Sigmoid colon (tissue), 6 donors: ENCODE measurements at regions not wholly inside any gene's neighbourhood (a gene's known extent, or its start where the extent isn't known, plus 50 kb on each side); places are given as distances from the start of the nearest gene placed in this dataset.
"Not testable (repeated sequence)": the region's sequence is repeated elsewhere in the genome, so short reads cannot be mapped to it uniquely, and the experiment has no call there.

Source experiments
- DNase-seq: peaks from one replicate; pipeline ENCODE4 v3.0.0-alpha.2; 2019
- H3K27ac ChIP-seq, 4 donors: fragments of 200-600 bp; sonication (generic); one replicate each; pipeline ENCODE4 v1.5.1; 2016 to 2019; ENCODE audit warnings: mild to moderate bottlenecking in 1 of 4
- H3K27me3 ChIP-seq, 3 donors: fragments of 200-600 bp; sonication (generic); one replicate each; pipeline ENCODE4 v1.5.1; 2019; ENCODE audit warnings: mild to moderate bottlenecking in 1 of 3
- H3K36me3 ChIP-seq, 4 donors: fragments of 200-600 bp; sonication (generic); one replicate each; pipeline ENCODE4 v1.5.1; 2016 to 2019
- H3K4me1 ChIP-seq, 4 donors: fragments of 200-600 bp; sonication (generic); one replicate each; pipeline ENCODE4 v1.5.1; 2017 to 2019
- H3K4me3 ChIP-seq, 4 donors: fragments of 200-600 bp; sonication (generic); one replicate each; pipeline ENCODE4 v1.5.1; 2017 to 2019; ENCODE audit warnings: mild to moderate bottlenecking in 2 of 4, moderate library complexity in 1 of 4
- H3K9me3 ChIP-seq, 4 donors: fragments of 200-600 bp in 3 of 4; sonication (generic) in 3 of 4; one replicate each; pipeline versions ENCODE4 v1.5.1 to v1.6.1; 2013 to 2019
- CTCF ChIP-seq, 4 experiments: fragments of 450-650 bp in 3 of 4; fragments of 200-600 bp in 1 of 4; IDR thresholded peaks; one replicate each; pipeline ENCODE4 v1.5.1; 2016 to 2019; ENCODE audit warnings: antibody characterized with exemption in 4 of 4, mild to moderate bottlenecking in 3 of 4, moderate library complexity in 2 of 4
- EP300 ChIP-seq, 4 donors: sonication (generic); formaldehyde crosslinking; IDR thresholded peaks; one replicate each; pipeline ENCODE4 v1.6.1; 2017; ENCODE audit warnings: antibody characterized with exemption in 4 of 4
- POLR2A ChIP-seq, 2 donors: fragments of 450-650 bp; IDR thresholded peaks; one replicate each; pipeline ENCODE4 v1.6.1; 2016; ENCODE audit warnings: antibody characterized with exemption in 2 of 2, mild to moderate bottlenecking in 2 of 2, moderate library complexity in 2 of 2
- POLR2AphosphoS5 ChIP-seq, 4 donors: sonication (generic); formaldehyde crosslinking; IDR thresholded peaks; one replicate each; pipeline ENCODE4 v1.6.1; 2017; ENCODE audit warnings: antibody characterized with exemption in 4 of 4
- WGBS, 2 donors: extraction: QIAGEN DNeasy Blood & Tissue Kit; methylation state at CpG; one replicate each; pipeline ENCODE4 v1.1.7; 2013; 5-methylcytosine and 5-hydroxymethylcytosine counted together
- intact Hi-C: fragments of 100-400 bp; cut with DNase I; formaldehyde crosslinking; loops from one replicate; pipeline ENCODE4 v1.15.1; 2023
- donor health status: healthy with polysubstance abuse.
- donor health status: healthy.

GRCh38 chr2:183474912-183475695 is 350.9 kb downstream of the NUP35 start:
- Histone ChIP-seq H3K27me3 (no peaks in the 10 kb centered on the region), H3K4me1 (no peaks in the 10 kb centered on the region), H3K27ac (no peak overlapping the region), H3K4me3 (no peak overlapping the region), H3K36me3 (no peaks in the 10 kb centered on the region), H3K9me3 (peaks cover 0 to under 1% (median 0%) of the 10 kb centered on the region in 4 donors)
- WGBS, 2 donors: 85 to 89% methylated on average over 10 of the region's 10 CpGs
- TF ChIP-seq POLR2A (IDR thresholded peaks at IDR 0.05): no peak
- no peak for DNase-seq
- intact Hi-C loops: no loop called here

GRCh38 chr2:183476490-183476889 is 352.2 kb downstream of the NUP35 start:
- H3K4me1 ChIP-seq: no peaks in the 10 kb centered on the region
- no peaks in the 10 kb centered on the region for H3K27me3 ChIP-seq
- H3K4me3 ChIP-seq: no peak overlapping the region
- no peak overlapping the region for H3K27ac ChIP-seq
- intact Hi-C loops: no loop called here
- H3K36me3 ChIP-seq: no peaks in the 10 kb centered on the region
- H3K9me3 ChIP-seq: no peaks in the 10 kb centered on the region
- no peak for TF ChIP-seq EP300 (IDR thresholded peaks at IDR 0.05)
- TF ChIP-seq POLR2A (IDR thresholded peaks at IDR 0.05): no peak
- TF ChIP-seq POLR2AphosphoS5 (IDR thresholded peaks at IDR 0.05): no peak
- TF ChIP-seq CTCF (IDR thresholded peaks at IDR 0.05): no peak
- DNase-seq: no peak

GRCh38 chr2:183477296-183477695 is 353.1 kb downstream of the NUP35 start:
- H3K4me3 ChIP-seq: no peak overlapping the region
- no peaks in the 10 kb centered on the region for H3K27me3 ChIP-seq
- intact Hi-C loops: no loop called here
- H3K36me3 ChIP-seq: no peaks in the 10 kb centered on the region
- WGBS, 2 donors: 87 to 88% methylated on average over 2 of the region's 2 CpGs
- no peak overlapping the region for H3K27ac ChIP-seq
- no peaks in the 10 kb centered on the region for H3K9me3 ChIP-seq
- H3K4me1 ChIP-seq: no peaks in the 10 kb centered on the region
- no peak for TF ChIP-seq CTCF (IDR thresholded peaks at IDR 0.05)
- no peak for TF ChIP-seq POLR2AphosphoS5 (IDR thresholded peaks at IDR 0.05)
- no peak for TF ChIP-seq EP300 (IDR thresholded peaks at IDR 0.05)
- TF ChIP-seq POLR2A (IDR thresholded peaks at IDR 0.05): no peak
- DNase-seq: no peak

GRCh38 chr2:183478941-183479595 is 354.8 kb downstream of the NUP35 start:
- H3K9me3 ChIP-seq, H3K4me3 ChIP-seq, H3K27ac ChIP-seq, H3K36me3 ChIP-seq, DNase-seq, H3K27me3 ChIP-seq, intact Hi-C loops, H3K4me1 ChIP-seq: not testable (repeated sequence)
- 96 to 98% methylated on average over 39 of the region's 39 CpGs for WGBS, 2 donors

- H3K27ac ChIP-seq: no peak overlapping the region
- WGBS, 2 donors: 86 to 92% methylated on average over 3 of the region's 3 CpGs
- DNase-seq: no peak
- H3K4me3 ChIP-seq: no peak overlapping the region
- no peaks in the 10 kb centered on the region for H3K9me3 ChIP-seq
- TF ChIP-seq POLR2A (IDR thresholded peaks at IDR 0.05): no peak
- TF ChIP-seq EP300 (IDR thresholded peaks at IDR 0.05): no peak
- no peak for TF ChIP-seq CTCF (IDR thresholded peaks at IDR 0.05)
- TF ChIP-seq POLR2AphosphoS5 (IDR thresholded peaks at IDR 0.05): no peak
- intact Hi-C loops: no loop called here
- H3K4me1 ChIP-seq: peaks cover 0 to 16% (median 15%) of the 10 kb centered on the region in 4 donors
- no peaks in the 10 kb centered on the region for H3K36me3 ChIP-seq
- no peaks in the 10 kb centered on the region for H3K27me3 ChIP-seq
Observed at GRCh38 chr2:183487326-183487725, 363.1 kb downstream of the NUP35 start.
